ENCODE measurements at regions not wholly inside any gene's neighbourhood (a gene's known extent, or its start where the extent isn't known, plus 50 kb on each side); places are given as distances from the start of the nearest gene placed in this dataset.

- in situ Hi-C loops (cut with MboI) (no loop called here), intact Hi-C loops (cut with micrococcal nuclease; ENCODE audit: unreplicated experiment) (no loop called here)
- WGBS (ENCODE audit: insufficient coverage, insufficient replicate concordance, low lambda C conversion rate, missing lambda C conversion rate), result 6% methylated on average over 4 of the region's 4 CpGs
- ChIA-PET CTCF (no interaction called here), RAD21 (ENCODE audit: unreplicated experiment) (no interaction called here), POLR2A (no interaction called here), SMC1A (ENCODE audit: uncharacterized antibody, unreplicated experiment) (no interaction called here)
- H3K27ac ChIP-seq (ENCODE audit: control insufficient read depth, insufficient read depth), result no peak overlapping the region
- H3K4me3 ChIP-seq, result no peak overlapping the region
- FAIRE-seq (no peak), ATAC-seq (no peak), DNase-seq (ENCODE audit: low read depth, low spot score) (no peak)
- H2AFZ ChIP-seq (ENCODE audit: control insufficient read depth, low read depth, low read length), result no peak overlapping the region
- no peak overlapping the region for H3K4me2 ChIP-seq (ENCODE audit: control insufficient read depth, insufficient read depth)
- H4K20me1 ChIP-seq (ENCODE audit: control insufficient read depth, insufficient read depth), result no peaks in the 10 kb centered on the region
- H3K27me3 ChIP-seq (replicated peaks in 1 of 2; ENCODE audit: control insufficient read depth in 2 of 2, insufficient read depth in 2 of 2, low read length in 1 of 2), result no peaks in the 10 kb centered on the region
- H3K9me3 ChIP-seq (replicated peaks; ENCODE audit: control insufficient read depth, insufficient read depth, low read length), result no peaks in the 10 kb centered on the region
- no TSS peak for BruUV-seq (replicated peaks)
- H3K36me3 ChIP-seq (ENCODE audit: control insufficient read depth in 2 of 2, insufficient read depth in 2 of 2, low read length in 1 of 2), result no peaks in the 10 kb centered on the region
- H3K9ac ChIP-seq (ENCODE audit: control insufficient read depth, insufficient read depth, low read length), result no peak overlapping the region
- no peaks in the 10 kb centered on the region for H3K79me2 ChIP-seq (ENCODE audit: control insufficient read depth, insufficient read depth, low read length)
- H3K4me1 ChIP-seq (ENCODE audit: control insufficient read depth, insufficient read depth, low read length), result no peaks in the 10 kb centered on the region
- TF ChIP-seq CHD2 (IDR thresholded peaks at IDR 0.05; ENCODE audit: borderline replicate concordance, low read depth, low read length), result no peak
- TF ChIP-seq ZNF687 (IDR thresholded peaks at IDR 0.05), result no peak
- TF ChIP-seq EGR1 (IDR thresholded peaks at IDR 0.05; ENCODE audit: borderline replicate concordance in 1 of 2, low read depth in 2 of 2, low read length in 2 of 2), result no peak
- no peak for TF ChIP-seq SP1 (IDR thresholded peaks at IDR 0.05; ENCODE audit: low read depth, low read length)
- no peak for TF ChIP-seq SREBF1 (IDR thresholded peaks at IDR 0.05; ENCODE audit: low read length)
- TF ChIP-seq CBX3 (IDR thresholded peaks at IDR 0.05; ENCODE audit: borderline replicate concordance, low read depth), result no peak
- TF ChIP-seq ASH2L (IDR thresholded peaks at IDR 0.05; ENCODE audit: borderline replicate concordance, low read depth), result no peak
- TF ChIP-seq MYC (IDR thresholded peaks at IDR 0.05; ENCODE audit: insufficient read depth, insufficient read length, insufficient replicate concordance, low read length, severe bottlenecking), result no peak
- no peak for TF ChIP-seq BACH1 (IDR thresholded peaks at IDR 0.05; ENCODE audit: borderline replicate concordance)
- TF ChIP-seq ZBTB4 (CRISPR knock-in tag; IDR thresholded peaks at IDR 0.05), result no peak
- TF ChIP-seq FOS (IDR thresholded peaks at IDR 0.05; ENCODE audit: borderline replicate concordance, extremely low read depth, insufficient read length), result no peak
- TF ChIP-seq REST (IDR thresholded peaks at IDR 0.05; ENCODE audit: low read depth, low read length), result no peak
- TF ChIP-seq LARP7 (IDR thresholded peaks at IDR 0.05), result no peak
- TF ChIP-seq TCF7 (IDR thresholded peaks at IDR 0.05; ENCODE audit: borderline replicate concordance), result no peak
Measured at GRCh38 chr7:115630049-115630448, 400.5 kb downstream of the TFEC start.
